ENCODE measurements at regions not wholly inside any gene's neighbourhood (a gene's known extent, or its start where the extent isn't known, plus 50 kb on each side); places are given as distances from the start of the nearest gene placed in this dataset.
A peak's percentile ranks its signal among the peaks of the same experiment; 100 is the strongest.

- intact Hi-C loops (cut with DNase I; ENCODE audit: low total_unique reads) = no loop called here
These were observed 393.3 kb downstream of the PLK2 start for GRCh38 chr5:58066557-58066956.

GRCh38 chr5:58066076-58066475 is 393.8 kb downstream of the PLK2 start:
- no peak for DNase-seq
- intact Hi-C loops (cut with DNase I; ENCODE audit: low total_unique reads) = no loop called here
- Histone ChIP-seq H3K36me3 (no peaks in the 10 kb centered on the region), H3K4me3 (no peak overlapping the region), H3K4me1 (peaks cover 0 to 10% (median 3%) of the 10 kb centered on the region in 4 donors), H3K27ac (no peak overlapping the region), H3K9me3 (no peaks in the 10 kb centered on the region), H3K27me3 (no peaks in the 10 kb centered on the region)
- WGBS, 5 donors = 82 to 95% (median 91%) methylated on average over 2 of the region's 2 CpGs
- TF ChIP-seq CTCF (IDR thresholded peaks at IDR 0.05) (no peak), EP300 (IDR thresholded peaks at IDR 0.05) (no peak), POLR2AphosphoS5 (IDR thresholded peaks at IDR 0.05) (no peak), POLR2A (IDR thresholded peaks at IDR 0.05) (no peak)

More at GRCh38 chr5:58066557-58066956, 393.3 kb downstream of the PLK2 start:
- H3K4me1 ChIP-seq = peaks cover 0 to 12% (median 3%) of the 10 kb centered on the region in 4 donors
- no peaks in the 10 kb centered on the region for H3K36me3 ChIP-seq
- no peak for TF ChIP-seq CTCF (IDR thresholded peaks at IDR 0.05)
- no peak for TF ChIP-seq POLR2A (IDR thresholded peaks at IDR 0.05)
- no peak for TF ChIP-seq POLR2AphosphoS5 (IDR thresholded peaks at IDR 0.05)
- TF ChIP-seq EP300 (IDR thresholded peaks at IDR 0.05) = no peak
- no peak for DNase-seq
- H3K4me3 ChIP-seq = no peak overlapping the region
- no peaks in the 10 kb centered on the region for H3K9me3 ChIP-seq
- H3K27me3 ChIP-seq = no peaks in the 10 kb centered on the region
- H3K27ac ChIP-seq = no peak overlapping the region
- 84 to 94% (median 89%) methylated on average over 1 of the region's 1 CpG for WGBS, 5 donors

DNA sequence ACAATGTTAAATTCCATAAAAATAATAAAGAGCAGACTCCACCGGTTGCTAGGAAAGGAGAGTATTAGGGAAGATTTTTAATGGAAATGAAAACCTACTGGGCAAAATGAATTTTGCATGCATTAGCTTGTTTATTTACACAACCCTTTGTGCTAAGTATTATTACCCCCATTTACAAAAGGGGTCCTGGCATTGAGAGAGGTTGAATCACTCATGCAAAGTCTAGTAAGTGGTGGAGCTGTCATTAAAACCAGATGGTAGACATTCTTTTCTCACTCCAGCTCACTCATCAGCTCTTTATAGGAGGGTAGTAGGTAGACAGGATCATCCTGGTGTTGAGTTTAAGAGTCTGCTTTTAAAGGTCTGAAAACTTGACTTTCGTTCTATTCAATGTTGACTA is 395.1 kb downstream of the PLK2 start:
- no peak for TF ChIP-seq POLR2A (IDR thresholded peaks at IDR 0.05)
- no peak for TF ChIP-seq CTCF (IDR thresholded peaks at IDR 0.05)
- TF ChIP-seq POLR2AphosphoS5 (IDR thresholded peaks at IDR 0.05) = no peak
- TF ChIP-seq EP300 (IDR thresholded peaks at IDR 0.05) = no peak
- WGBS, 5 donors = 68 to 95% (median 93%) methylated on average over 2 of the region's 2 CpGs
- intact Hi-C loops (cut with DNase I; ENCODE audit: low total_unique reads) = no loop called here
- Histone ChIP-seq H3K4me1 (peaks cover 0 to 7% (median 3%) of the 10 kb centered on the region in 4 donors), H3K36me3 (no peaks in the 10 kb centered on the region), H3K9me3 (no peaks in the 10 kb centered on the region), H3K4me3 (no peak overlapping the region), H3K27me3 (no peaks in the 10 kb centered on the region), H3K27ac (no peak overlapping the region)
- DNase-seq = peak in 1 of 2 donors; percentile 9

- Histone ChIP-seq H3K36me3 (no peaks in the 10 kb centered on the region), H3K4me3 (no peak overlapping the region), H3K4me1 (no peaks in the 10 kb centered on the region), H3K27me3 (no peaks in the 10 kb centered on the region), H3K27ac (no peak overlapping the region), H3K9me3 (no peaks in the 10 kb centered on the region)
- intact Hi-C loops (cut with DNase I; ENCODE audit: low total_unique reads) = no loop called here
- no peak for TF ChIP-seq CTCF (IDR thresholded peaks at IDR 0.05)
- TF ChIP-seq POLR2AphosphoS5 (IDR thresholded peaks at IDR 0.05) = no peak
- TF ChIP-seq POLR2A (IDR thresholded peaks at IDR 0.05) = no peak
- TF ChIP-seq EP300 (IDR thresholded peaks at IDR 0.05) = no peak
- DNase-seq = peak in 1 of 2 donors; percentile 21
- 60 to 70% (median 70%) methylated on average over 3 of the region's 3 CpGs for WGBS, 5 donors
These were observed 398.9 kb downstream of the PLK2 start for GRCh38 chr5:58060996-58061395.

All from stomach (tissue), 8 donors.